NOMO-1 treated with dmso at 0.1 percent for 144 hours (cell line): ENCODE measurements at regions not wholly inside any gene's neighbourhood (a gene's known extent, or its start where the extent isn't known, plus 50 kb on each side); places are given as distances from the start of the nearest gene placed in this dataset.
"Not testable (repeated sequence)": the region's sequence is repeated elsewhere in the genome, so short reads cannot be mapped to it uniquely, and the experiment has no call there.

ENCODE experiments used
- DNase-seq: peaks from one replicate; lab custom pipeline; 2025; ENCODE audit not compliant: unreplicated experiment; lab: John Stamatoyannopoulos, UW

GRCh38 chr5:61215996-61216395 is 53.7 kb upstream of the SMIM15 start:
- DNase-seq: no peak

GRCh38 chr5:61216741-61217140 is 54.5 kb upstream of the SMIM15 start:
- no peak for DNase-seq

GRCh38 chr5:61217214-61217613 is 54.9 kb upstream of the SMIM15 start:
- no peak for DNase-seq

- DNase-seq: no peak
Observed at GRCh38 chr5:61228229-61228628, 66.0 kb upstream of the SMIM15 start.

- no peak for DNase-seq
Observed at GRCh38 chr5:61228691-61229280, 66.5 kb upstream of the SMIM15 start.

GRCh38 chr5:61229416-61229815 is 67.1 kb upstream of the SMIM15 start:
- DNase-seq: no peak

- no peak for DNase-seq
Observed at GRCh38 chr5:61230492-61230891, 68.2 kb upstream of the SMIM15 start.

- DNase-seq: no peak
Observed at GRCh38 chr5:61231813-61232212, 69.5 kb upstream of the SMIM15 start.

- DNase-seq: no peak
Observed at GRCh38 chr5:61232490-61233050, 70.3 kb upstream of the SMIM15 start.

GRCh38 chr5:61234019-61234418 is 71.8 kb upstream of the SMIM15 start:
- no peak for DNase-seq

- DNase-seq: not testable (repeated sequence)
Observed at GRCh38 chr5:61236715-61237114, 74.4 kb upstream of the SMIM15 start.

GRCh38 chr5:61245486-61245885 is 83.2 kb upstream of the SMIM15 start:
- no peak for DNase-seq

- DNase-seq: no peak
Observed at GRCh38 chr5:61245936-61246335, 83.7 kb upstream of the SMIM15 start.

GRCh38 chr5:61246768-61247307 is 84.6 kb upstream of the SMIM15 start:
- no peak for DNase-seq

- no peak for DNase-seq
Observed at GRCh38 chr5:61251874-61252642, 80.0 kb upstream of the ZSWIM6 start.

GRCh38 chr5:61252643-61252925 is 79.5 kb upstream of the ZSWIM6 start:
- no peak for DNase-seq

- no peak for DNase-seq
Observed at GRCh38 chr5:61253547-61253946, 78.5 kb upstream of the ZSWIM6 start.

- no peak for DNase-seq
Observed at GRCh38 chr5:61254969-61255555, 77.0 kb upstream of the ZSWIM6 start.

- no peak for DNase-seq
Observed at GRCh38 chr5:61256474-61256873, 75.6 kb upstream of the ZSWIM6 start.

GRCh38 chr5:61257421-61257820 is 74.6 kb upstream of the ZSWIM6 start:
- DNase-seq: no peak

GRCh38 chr5:61261136-61261535 is 70.9 kb upstream of the ZSWIM6 start:
- no peak for DNase-seq

- DNase-seq: no peak
Observed at GRCh38 chr5:61262080-61262479, 70.0 kb upstream of the ZSWIM6 start.
